GM10266 (cell line): ENCODE measurements at regions not wholly inside any gene's neighbourhood (a gene's known extent, or its start where the extent isn't known, plus 50 kb on each side); places are given as distances from the start of the nearest gene placed in this dataset.

Experiments used
- DNase-seq: peaks from one replicate; pipeline ENCODE4 v3.0.0; 2012; ENCODE audit errors: extremely low spot score
- CTCF ChIP-seq: IDR thresholded peaks from 2 replicates; pipeline ENCODE4 v1.5.1; 2012; ENCODE audit warnings: mild to moderate bottlenecking, low read depth; ENCODE audit not compliant: control insufficient read depth, insufficient read depth; ENCODE audit errors: missing control alignments

- DNase-seq = no peak
- no peak for TF ChIP-seq CTCF
Measured at GRCh38 chr2:56647997-56648396, 464.2 kb downstream of the CCDC85A start.

- no peak for TF ChIP-seq CTCF
- DNase-seq = no peak
Measured at GRCh38 chr2:56648802-56649201, 465.0 kb downstream of the CCDC85A start.

- no peak for TF ChIP-seq CTCF
- DNase-seq = no peak
Measured at GRCh38 chr2:56654936-56655335, 471.1 kb downstream of the CCDC85A start.

GRCh38 chr2:56656826-56657225 is 473.0 kb downstream of the CCDC85A start:
- DNase-seq = no peak
- TF ChIP-seq CTCF = no peak

- TF ChIP-seq CTCF = no peak
- no peak for DNase-seq
Measured at GRCh38 chr2:56666777-56667176, 483.0 kb downstream of the CCDC85A start.

- TF ChIP-seq CTCF = no peak
- DNase-seq = no peak
Measured at GRCh38 chr2:56671973-56672569, 488.3 kb downstream of the CCDC85A start.

GRCh38 chr2:56674084-56674483 is 490.3 kb downstream of the CCDC85A start:
- no peak for DNase-seq
- no peak for TF ChIP-seq CTCF
